Duodenal mucosa (tissue), 2 donors: ENCODE measurements at regions not wholly inside any gene's neighbourhood (a gene's known extent, or its start where the extent isn't known, plus 50 kb on each side); places are given as distances from the start of the nearest gene placed in this dataset.
"Not testable (repeated sequence)": the region's sequence is repeated elsewhere in the genome, so short reads cannot be mapped to it uniquely, and the experiment has no call there.

ENCODE experiments used
- H3K27ac ChIP-seq: one replicate; pipeline ENCODE4 v1.7.0; 2013; ENCODE audit warnings: low read depth, low read length
- H3K27me3 ChIP-seq, 2 donors: one replicate each; pipeline ENCODE4 v1.7.0; 2013; ENCODE audit warnings: low read length in 2 of 2, control low read depth in 1 of 2; ENCODE audit not compliant: insufficient read depth in 2 of 2, control insufficient read depth in 1 of 2
- H3K36me3 ChIP-seq, 2 donors: one replicate each; pipeline ENCODE4 v1.7.0; 2013; ENCODE audit warnings: low read length in 2 of 2, control low read depth in 1 of 2; ENCODE audit not compliant: insufficient read depth in 2 of 2, control insufficient read depth in 1 of 2
- H3K4me1 ChIP-seq, 2 donors: one replicate each; pipeline ENCODE4 v1.7.0; 2013; ENCODE audit warnings: low read length in 2 of 2, control low read depth in 1 of 2; ENCODE audit not compliant: insufficient read depth in 2 of 2, control insufficient read depth in 1 of 2
- H3K4me3 ChIP-seq, 2 donors: one replicate each; pipeline ENCODE4 v1.7.0; 2013; ENCODE audit warnings: low read length in 2 of 2, low read depth in 1 of 2
- H3K9ac ChIP-seq, 2 donors: one replicate each; pipeline ENCODE4 v1.7.0; 2013; ENCODE audit warnings: low read length in 2 of 2, low read depth in 1 of 2
- H3K9me3 ChIP-seq, 2 donors: one replicate each; pipeline ENCODE4 v1.7.0; 2013; ENCODE audit warnings: low read length in 2 of 2, control low read depth in 1 of 2; ENCODE audit not compliant: control insufficient read depth in 1 of 2

- H3K4me1 ChIP-seq: no peaks in the 10 kb centered on the region
- H3K27me3 ChIP-seq: no peaks in the 10 kb centered on the region
- H3K27ac ChIP-seq: no peak overlapping the region
- H3K36me3 ChIP-seq: no peaks in the 10 kb centered on the region
- H3K4me3 ChIP-seq: no peak overlapping the region
- no peak overlapping the region for H3K9ac ChIP-seq
- no peaks in the 10 kb centered on the region for H3K9me3 ChIP-seq
These were observed 557.4 kb downstream of the FLRT2 start for GRCh38 chr14:86087377-86087776.

GRCh38 chr14:86086962-86087361, 557.0 kb downstream of the FLRT2 start:
- Histone ChIP-seq H3K4me1 (no peaks in the 10 kb centered on the region), H3K27ac (no peak overlapping the region), H3K9me3 (no peaks in the 10 kb centered on the region), H3K4me3 (no peak overlapping the region), H3K27me3 (no peaks in the 10 kb centered on the region), H3K9ac (no peak overlapping the region), H3K36me3 (no peaks in the 10 kb centered on the region)

- Histone ChIP-seq H3K4me3 (no peak overlapping the region), H3K9ac (no peak overlapping the region), H3K9me3 (no peaks in the 10 kb centered on the region), H3K4me1 (no peaks in the 10 kb centered on the region), H3K27ac (no peak overlapping the region), H3K36me3 (no peaks in the 10 kb centered on the region), H3K27me3 (no peaks in the 10 kb centered on the region)
These were observed 554.2 kb downstream of the FLRT2 start for GRCh38 chr14:86084097-86084496.

- Histone ChIP-seq H3K4me1 (no peaks in the 10 kb centered on the region), H3K9ac (no peak overlapping the region), H3K9me3 (no peaks in the 10 kb centered on the region), H3K36me3 (no peaks in the 10 kb centered on the region), H3K27ac (no peak overlapping the region), H3K4me3 (no peak overlapping the region), H3K27me3 (no peaks in the 10 kb centered on the region)
These were observed 553.7 kb downstream of the FLRT2 start for GRCh38 chr14:86083616-86084015.

- no peak overlapping the region for H3K4me3 ChIP-seq
- no peaks in the 10 kb centered on the region for H3K27me3 ChIP-seq
- no peak overlapping the region for H3K9ac ChIP-seq
- no peaks in the 10 kb centered on the region for H3K36me3 ChIP-seq
- no peaks in the 10 kb centered on the region for H3K4me1 ChIP-seq
- H3K27ac ChIP-seq: no peak overlapping the region
- peaks cover 0 to 4% of the 10 kb centered on the region in 2 donors for H3K9me3 ChIP-seq
These were observed 542.4 kb downstream of the FLRT2 start for GRCh38 chr14:86072116-86072894.

- H3K4me3 ChIP-seq: no peak overlapping the region
- no peak overlapping the region for H3K27ac ChIP-seq
- no peaks in the 10 kb centered on the region for H3K4me1 ChIP-seq
- H3K9ac ChIP-seq: no peak overlapping the region
- no peaks in the 10 kb centered on the region for H3K27me3 ChIP-seq
- H3K36me3 ChIP-seq: no peaks in the 10 kb centered on the region
- peaks cover 0 to 4% of the 10 kb centered on the region in 2 donors for H3K9me3 ChIP-seq
These were observed 536.7 kb downstream of the FLRT2 start for GRCh38 chr14:86066651-86067050.

- Histone ChIP-seq H3K9ac (no peak overlapping the region), H3K36me3 (no peaks in the 10 kb centered on the region), H3K27me3 (no peaks in the 10 kb centered on the region), H3K9me3 (peaks cover 0 to 4% of the 10 kb centered on the region in 2 donors), H3K4me1 (no peaks in the 10 kb centered on the region), H3K27ac (no peak overlapping the region), H3K4me3 (no peak overlapping the region)
These were observed 535.5 kb downstream of the FLRT2 start for GRCh38 chr14:86065407-86065806.

- not testable (repeated sequence) for H3K9me3 ChIP-seq, H3K36me3 ChIP-seq, H3K9ac ChIP-seq, H3K4me1 ChIP-seq, H3K4me3 ChIP-seq, H3K27ac ChIP-seq, H3K27me3 ChIP-seq
These were observed 534.7 kb downstream of the FLRT2 start for GRCh38 chr14:86064595-86064994.

GRCh38 chr14:86057018-86057667, 527.2 kb downstream of the FLRT2 start:
- no peaks in the 10 kb centered on the region for H3K36me3 ChIP-seq
- H3K27me3 ChIP-seq: no peaks in the 10 kb centered on the region
- no peaks in the 10 kb centered on the region for H3K4me1 ChIP-seq
- H3K27ac ChIP-seq: no peak overlapping the region
- H3K9me3 ChIP-seq: no peaks in the 10 kb centered on the region
- H3K9ac ChIP-seq: no peak overlapping the region
- H3K4me3 ChIP-seq: no peak overlapping the region

GRCh38 chr14:86055512-86056075, 525.6 kb downstream of the FLRT2 start:
- Histone ChIP-seq H3K27ac (no peak overlapping the region), H3K27me3 (no peaks in the 10 kb centered on the region), H3K4me3 (no peak overlapping the region), H3K4me1 (no peaks in the 10 kb centered on the region), H3K9me3 (no peaks in the 10 kb centered on the region), H3K9ac (no peak overlapping the region), H3K36me3 (no peaks in the 10 kb centered on the region)
